Memory B cell (primary cell): ENCODE measurements at regions not wholly inside any gene's neighbourhood (a gene's known extent, or its start where the extent isn't known, plus 50 kb on each side); places are given as distances from the start of the nearest gene placed in this dataset.
"Not testable (repeated sequence)": the region's sequence is repeated elsewhere in the genome, so short reads cannot be mapped to it uniquely, and the experiment has no call there.

Source experiments
- ATAC-seq: fragments of 150-1000 bp; cut with Tn5 transposase; 2 replicates; pipeline ENCODE4 v1.10.0; 2021; ENCODE audit warnings: low read depth, mild to moderate bottlenecking, moderate library complexity
- DNase-seq, 2 donors: peaks; one replicate each; pipeline ENCODE4 v3.0.0; 2022; ENCODE audit warnings: low spot score in 2 of 2
- H3K27ac Mint-ChIP-seq: one replicate; pipeline ENCODE4 v1.8.0; 2022; ENCODE audit warnings: mild to moderate bottlenecking, moderate library complexity, mixed read lengths
- H3K27me3 Mint-ChIP-seq: one replicate; pipeline ENCODE4 v1.8.0; 2022; ENCODE audit warnings: mixed read lengths
- H3K36me3 Mint-ChIP-seq: one replicate; pipeline ENCODE4 v1.8.0; 2022; ENCODE audit warnings: mild to moderate bottlenecking, mixed read lengths
- H3K4me1 Mint-ChIP-seq: one replicate; pipeline ENCODE4 v1.8.0; 2022; ENCODE audit warnings: mixed read lengths
- H3K4me3 Mint-ChIP-seq: one replicate; pipeline ENCODE4 v1.8.0; 2022; ENCODE audit warnings: mild to moderate bottlenecking, moderate library complexity, mixed read lengths
- H3K9me3 Mint-ChIP-seq: one replicate; pipeline ENCODE4 v1.8.0; 2022; ENCODE audit warnings: mixed read lengths

DNA sequence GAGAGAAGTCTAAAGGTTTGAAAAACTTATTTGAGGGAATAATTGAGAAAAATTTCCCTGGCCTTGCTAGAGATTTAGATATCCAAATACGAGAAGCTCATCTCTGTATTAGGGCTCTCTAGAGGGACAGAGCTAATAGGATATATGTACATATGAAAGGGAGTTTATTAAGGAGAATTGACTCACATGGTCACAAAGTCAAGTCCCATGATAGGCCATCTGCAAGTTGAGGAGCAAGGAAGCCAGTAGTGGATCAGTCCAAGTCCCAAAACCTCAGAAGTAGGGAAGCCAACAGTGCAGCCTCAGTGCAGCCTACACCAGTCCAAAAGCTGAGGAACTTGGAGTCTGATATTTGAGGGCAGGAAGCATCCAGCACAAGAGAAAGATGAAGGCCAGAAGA, 126.7 kb downstream of the PJA2 start:
- H3K4me3 Mint-ChIP-seq = not testable (repeated sequence)
- peaks cover 49% of the 10 kb centered on the region for H3K36me3 Mint-ChIP-seq

DNA sequence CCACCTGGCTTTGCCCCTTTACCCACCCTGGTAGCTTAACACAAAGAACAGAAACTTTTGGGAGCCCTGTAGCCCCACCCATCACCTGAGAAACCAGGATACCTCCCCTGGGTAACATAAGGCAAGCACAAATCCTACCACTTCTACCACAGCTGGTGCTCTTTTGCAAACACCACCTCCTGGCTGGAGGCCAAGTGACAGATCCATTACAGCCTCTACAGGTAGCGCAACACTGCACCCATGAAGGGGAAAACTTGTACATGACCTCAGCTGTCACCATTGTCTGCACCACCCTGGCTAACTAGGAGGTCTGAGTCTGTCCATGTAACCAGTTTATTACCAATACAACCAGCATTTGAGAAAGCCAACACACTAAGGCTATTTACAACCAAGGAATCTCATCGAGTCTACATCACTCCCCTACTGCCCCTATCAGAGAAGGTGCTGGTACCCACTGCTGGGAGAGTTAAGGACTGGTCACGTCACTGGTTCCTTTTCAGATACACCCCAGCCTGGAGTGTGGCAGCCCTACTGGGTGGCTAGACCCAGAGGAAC, 128.6 kb downstream of the PJA2 start:
- H3K4me1 Mint-ChIP-seq = no peaks in the 10 kb centered on the region
- peaks cover 12% of the 10 kb centered on the region for H3K9me3 Mint-ChIP-seq
- DNase-seq (no peak), ATAC-seq (no peak)
- peaks cover 38% of the 10 kb centered on the region for H3K36me3 Mint-ChIP-seq
- no peak overlapping the region for H3K4me3 Mint-ChIP-seq
- H3K27me3 Mint-ChIP-seq = no peaks in the 10 kb centered on the region
- no peak overlapping the region for H3K27ac Mint-ChIP-seq

More for the DNA sequence above, 126.7 kb downstream of the PJA2 start:
- H3K4me1 Mint-ChIP-seq, H3K27me3 Mint-ChIP-seq, H3K27ac Mint-ChIP-seq, ATAC-seq, DNase-seq: not testable (repeated sequence)
- peaks cover 16% of the 10 kb centered on the region for H3K9me3 Mint-ChIP-seq

DNA sequence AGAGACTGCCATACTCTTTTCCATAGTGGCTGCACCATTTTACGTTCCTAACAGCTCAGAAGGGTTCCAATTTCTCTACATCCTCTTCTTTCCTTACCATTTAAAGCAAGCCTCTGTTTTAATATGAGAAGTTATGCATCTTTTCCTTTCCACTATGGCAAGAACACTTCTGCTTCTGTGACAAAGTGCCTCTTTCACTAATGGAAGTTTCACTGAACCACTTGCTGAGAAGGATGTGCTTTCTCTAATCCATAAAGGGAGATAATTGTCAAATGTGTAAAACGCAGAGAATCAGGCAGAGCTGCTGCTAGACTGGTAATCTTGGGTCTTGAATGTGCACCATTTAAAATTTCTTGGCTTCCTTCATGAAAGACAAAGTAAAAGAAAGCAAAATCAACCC, 131.6 kb downstream of the PJA2 start:
- Mint-ChIP-seq H3K27ac (no peak overlapping the region), H3K4me1 (no peaks in the 10 kb centered on the region), H3K9me3 (no peaks in the 10 kb centered on the region), H3K4me3 (no peak overlapping the region), H3K36me3 (peaks cover 16% of the 10 kb centered on the region), H3K27me3 (no peaks in the 10 kb centered on the region)
- ATAC-seq = no peak
- no peak for DNase-seq

DNA sequence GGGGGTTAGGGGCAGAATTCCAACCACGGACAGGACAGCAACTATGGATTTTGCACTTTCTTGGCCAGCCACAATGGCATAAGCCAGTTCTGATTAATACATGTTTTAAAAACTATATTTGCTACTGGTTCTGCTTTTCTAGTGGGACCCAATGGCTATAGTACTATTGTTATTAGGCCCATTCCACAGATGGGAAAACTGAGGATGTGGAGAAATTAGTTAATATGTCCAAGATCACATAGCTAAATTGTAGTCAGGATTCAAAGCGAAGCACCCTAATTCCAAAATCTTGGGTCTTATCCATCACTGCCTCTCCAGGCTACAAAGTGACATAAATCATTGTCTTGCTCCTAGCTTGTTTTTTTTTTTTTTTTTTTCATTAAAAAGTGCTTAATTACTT, 133.9 kb downstream of the PJA2 start:
- ATAC-seq = no peak
- Mint-ChIP-seq H3K27ac (no peak overlapping the region), H3K4me1 (no peaks in the 10 kb centered on the region)

DNA sequence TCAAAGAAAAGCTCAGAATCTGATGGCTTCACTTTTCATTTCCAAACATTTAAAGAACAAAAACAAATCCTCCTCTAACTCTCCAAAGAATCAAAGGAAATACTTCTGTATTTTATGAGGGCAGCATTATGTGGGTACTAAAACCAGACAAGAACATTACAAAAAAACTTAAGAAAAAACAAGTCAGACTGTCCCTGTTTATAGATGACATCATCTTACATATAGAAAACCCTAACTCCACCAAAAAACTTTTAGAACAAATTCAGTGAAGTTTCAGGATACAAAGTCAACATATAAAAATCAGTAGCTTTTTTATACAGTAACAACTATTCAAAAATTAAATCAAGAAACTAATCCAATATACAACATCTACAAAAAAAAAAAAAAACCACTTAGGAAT, 136.2 kb downstream of the PJA2 start:
- H3K4me1 Mint-ChIP-seq = no peaks in the 10 kb centered on the region
- H3K9me3 Mint-ChIP-seq = peaks cover 8% of the 10 kb centered on the region
- no peaks in the 10 kb centered on the region for H3K27me3 Mint-ChIP-seq
- ATAC-seq = no peak
- no peak overlapping the region for H3K4me3 Mint-ChIP-seq
- H3K27ac Mint-ChIP-seq = no peak overlapping the region
- no peak for DNase-seq
- peaks cover 12% of the 10 kb centered on the region for H3K36me3 Mint-ChIP-seq

More for the DNA sequence above, 133.9 kb downstream of the PJA2 start:
- Mint-ChIP-seq H3K27me3 (no peaks in the 10 kb centered on the region), H3K4me3 (no peak overlapping the region), H3K9me3 (peaks cover under 1% of the 10 kb centered on the region), H3K36me3 (peaks cover 10% of the 10 kb centered on the region)
- no peak for DNase-seq

DNA sequence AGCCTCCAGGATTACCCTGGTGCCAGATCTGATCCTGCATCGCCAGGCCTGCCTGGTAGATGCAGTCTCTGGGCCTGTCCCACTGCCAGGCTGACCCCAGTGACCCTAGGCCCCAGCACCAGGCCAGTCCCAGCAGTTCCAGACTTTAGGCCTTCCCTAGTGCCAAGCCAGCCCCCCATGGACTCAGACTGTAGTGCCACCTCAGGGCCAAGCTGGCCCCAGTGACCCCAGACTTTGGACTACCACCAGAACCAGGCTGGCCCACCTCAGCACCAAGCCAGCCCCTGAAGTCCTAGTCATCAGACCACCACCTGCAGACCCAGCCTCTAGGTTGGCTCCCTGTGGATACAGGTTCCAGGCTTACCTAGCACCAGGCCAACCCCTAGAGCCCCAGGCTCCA, 142.5 kb downstream of the PJA2 start:
- H3K27me3 Mint-ChIP-seq = no peaks in the 10 kb centered on the region
- H3K4me1 Mint-ChIP-seq = no peaks in the 10 kb centered on the region
- no peak overlapping the region for H3K27ac Mint-ChIP-seq
- H3K36me3 Mint-ChIP-seq = peaks cover 15% of the 10 kb centered on the region
- H3K4me3 Mint-ChIP-seq = no peak overlapping the region
- DNase-seq = no peak
- no peak for ATAC-seq
- peaks cover 8% of the 10 kb centered on the region for H3K9me3 Mint-ChIP-seq

DNA sequence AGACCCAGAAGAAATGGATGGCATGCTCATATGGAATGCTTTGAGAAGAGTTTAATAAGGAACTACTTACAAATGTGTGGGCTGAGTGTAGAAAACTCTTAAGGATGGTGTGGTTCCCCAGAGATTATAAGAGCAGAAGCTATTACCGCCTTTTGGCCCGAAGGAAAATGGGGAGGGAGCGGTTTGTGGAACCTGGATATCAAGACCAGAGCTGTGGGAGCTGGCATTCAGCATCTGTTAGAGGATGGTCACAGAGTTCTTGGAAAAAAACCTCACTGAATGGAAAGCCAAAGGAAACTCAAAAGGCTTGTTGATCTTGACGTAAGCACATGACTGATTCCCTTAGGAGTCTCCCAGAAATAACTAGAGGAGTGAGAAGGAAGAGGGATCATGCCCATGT, 151.0 kb downstream of the PJA2 start:
- Mint-ChIP-seq H3K27ac (no peak overlapping the region), H3K27me3 (peaks cover 2% of the 10 kb centered on the region), H3K9me3 (peaks cover 1% of the 10 kb centered on the region), H3K4me3 (no peak overlapping the region), H3K4me1 (no peaks in the 10 kb centered on the region), H3K36me3 (peaks cover 11% of the 10 kb centered on the region)
- DNase-seq = no peak
- ATAC-seq = no peak

DNA sequence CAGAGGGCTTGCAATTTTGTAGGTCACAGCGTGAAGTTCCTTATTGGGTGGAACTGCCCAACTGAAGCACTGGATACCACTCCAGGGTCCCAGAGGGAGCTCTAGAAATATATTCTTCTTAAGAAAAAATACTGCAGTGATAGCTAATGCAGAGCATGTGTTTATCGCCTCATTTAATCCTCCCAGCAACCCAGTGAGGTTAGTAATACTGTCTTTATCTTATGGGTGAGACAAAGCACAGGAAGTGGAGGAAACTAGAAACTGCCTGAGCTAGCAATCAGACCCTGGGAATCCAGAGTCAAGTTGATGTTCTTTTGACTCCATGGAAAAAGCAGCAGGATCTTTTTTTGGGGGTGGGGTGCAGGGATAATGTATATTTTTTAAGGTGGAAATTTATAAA, 153.3 kb downstream of the PJA2 start:
- peaks cover 11% of the 10 kb centered on the region for H3K36me3 Mint-ChIP-seq
- no peak overlapping the region for H3K4me3 Mint-ChIP-seq
- H3K27me3 Mint-ChIP-seq = peaks cover 4% of the 10 kb centered on the region
- DNase-seq = no peak
- no peak for ATAC-seq
- H3K4me1 Mint-ChIP-seq = no peaks in the 10 kb centered on the region
- H3K9me3 Mint-ChIP-seq = peaks cover 1% of the 10 kb centered on the region
- H3K27ac Mint-ChIP-seq = no peak overlapping the region

DNA sequence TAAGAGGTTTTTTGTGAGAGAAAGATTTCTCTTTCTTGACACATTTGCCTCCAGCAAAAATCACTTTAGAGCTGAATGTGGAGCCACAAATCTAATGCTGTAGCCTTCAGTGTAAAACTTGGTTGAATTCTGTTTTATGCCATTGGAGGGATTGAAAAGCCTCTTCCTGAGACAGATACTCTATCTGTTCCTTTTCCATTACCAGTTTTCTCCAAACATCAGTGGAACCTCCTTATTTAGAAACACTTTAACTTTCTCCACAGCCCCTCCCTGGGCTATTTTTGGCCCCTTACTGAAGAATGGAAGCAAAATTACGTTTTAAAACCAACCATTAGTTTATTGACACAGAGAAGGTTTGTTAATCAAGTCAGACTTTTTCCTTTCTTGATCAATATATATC, 155.3 kb downstream of the PJA2 start:
- ATAC-seq (no peak), DNase-seq (no peak)
- H3K27ac Mint-ChIP-seq = no peak overlapping the region
- H3K36me3 Mint-ChIP-seq = peaks cover 11% of the 10 kb centered on the region
- H3K9me3 Mint-ChIP-seq = peaks cover 1% of the 10 kb centered on the region
- H3K27me3 Mint-ChIP-seq = peaks cover 4% of the 10 kb centered on the region
- no peak overlapping the region for H3K4me3 Mint-ChIP-seq
- H3K4me1 Mint-ChIP-seq = no peaks in the 10 kb centered on the region

DNA sequence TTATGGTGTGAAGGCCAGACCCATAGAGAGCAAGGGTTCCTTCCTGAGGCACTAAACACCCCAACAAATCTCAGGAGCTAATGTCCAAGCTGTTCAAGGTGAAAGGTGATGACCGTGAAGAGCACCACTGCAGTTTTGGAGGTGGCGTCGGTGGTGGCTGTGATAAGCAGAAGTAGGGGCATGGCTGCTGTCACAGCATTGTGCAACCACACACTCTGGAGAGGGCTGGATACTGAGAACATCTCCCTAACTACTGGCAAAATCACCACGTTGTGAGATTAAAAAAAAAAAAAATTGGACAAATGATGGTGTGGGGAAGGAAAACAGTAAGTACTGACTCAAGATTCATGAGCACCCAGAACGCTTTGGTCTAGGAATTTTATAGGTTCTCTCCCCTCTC, 156.5 kb downstream of the PJA2 start:
- H3K4me3 Mint-ChIP-seq = no peak overlapping the region
- H3K36me3 Mint-ChIP-seq = peaks cover 3% of the 10 kb centered on the region
- peaks cover 2% of the 10 kb centered on the region for H3K27me3 Mint-ChIP-seq
- DNase-seq (no peak), ATAC-seq (no peak)
- H3K4me1 Mint-ChIP-seq = no peaks in the 10 kb centered on the region
- peaks cover 1% of the 10 kb centered on the region for H3K9me3 Mint-ChIP-seq
- no peak overlapping the region for H3K27ac Mint-ChIP-seq

DNA sequence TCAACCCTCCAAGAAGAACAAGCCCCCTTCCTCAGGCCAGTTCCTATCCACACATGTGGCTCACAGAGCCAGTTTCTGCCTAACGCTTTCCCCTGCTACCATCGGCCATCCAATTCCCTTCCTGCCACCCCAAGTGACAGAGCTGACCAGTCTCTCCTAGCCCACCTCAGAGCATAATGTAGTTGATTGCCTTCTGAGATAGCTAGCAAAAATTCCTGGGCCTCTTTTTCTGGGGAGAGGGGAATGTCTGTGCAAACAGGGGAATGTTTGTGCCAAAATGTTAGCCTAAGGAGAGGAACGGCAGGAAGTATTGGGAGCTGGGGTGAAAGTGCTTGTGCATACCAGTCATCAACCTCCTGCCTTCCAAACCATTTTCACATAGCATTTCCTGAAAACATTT, 157.0 kb downstream of the PJA2 start:
- H3K27me3 Mint-ChIP-seq = peaks cover 2% of the 10 kb centered on the region
- H3K9me3 Mint-ChIP-seq = peaks cover under 1% of the 10 kb centered on the region
- no peak overlapping the region for H3K4me3 Mint-ChIP-seq
- peaks cover 1% of the 10 kb centered on the region for H3K36me3 Mint-ChIP-seq
- no peaks in the 10 kb centered on the region for H3K4me1 Mint-ChIP-seq
- H3K27ac Mint-ChIP-seq = no peak overlapping the region
- DNase-seq (no peak), ATAC-seq (no peak)

DNA sequence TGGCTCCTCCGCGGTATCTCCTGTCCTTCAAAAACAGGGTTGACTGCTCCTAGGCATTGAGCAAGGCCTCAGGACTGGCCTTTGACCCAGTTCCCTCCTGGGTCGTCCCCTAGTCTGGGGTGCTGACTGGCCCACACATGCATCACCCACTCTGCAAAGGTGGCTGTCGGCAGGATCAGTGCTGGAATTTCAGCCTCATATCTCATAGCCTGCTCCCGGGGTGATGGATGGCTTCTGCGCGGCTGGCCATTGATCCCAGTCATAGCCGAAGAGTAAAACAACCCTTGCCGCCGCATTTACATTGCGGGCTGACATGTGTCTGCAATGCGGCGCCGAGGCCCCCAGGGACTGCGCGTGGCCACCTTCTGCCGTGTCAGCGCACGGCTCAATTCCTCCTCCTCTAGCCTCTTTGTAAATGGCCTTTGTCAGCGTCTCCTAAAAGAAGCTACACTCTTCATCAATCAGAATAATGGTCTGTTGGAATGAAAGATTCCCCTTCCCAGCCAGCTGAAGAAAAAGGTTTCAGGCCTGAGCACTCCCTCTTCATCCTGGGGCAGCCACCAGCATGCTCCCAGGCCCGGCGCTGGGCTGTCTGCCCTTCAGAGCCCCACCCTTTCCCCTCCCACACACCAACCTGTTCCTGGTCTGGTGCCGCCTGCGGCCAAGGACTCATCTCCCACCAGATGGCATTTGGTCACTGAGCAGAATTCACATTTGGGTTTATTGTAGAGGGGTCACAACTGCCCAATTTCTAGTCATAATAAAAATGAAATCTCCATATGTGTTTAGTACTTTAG, 159.0 kb downstream of the PJA2 start:
- no peak for ATAC-seq
- no peaks in the 10 kb centered on the region for H3K4me1 Mint-ChIP-seq
- H3K4me3 Mint-ChIP-seq = no peak overlapping the region
- H3K27me3 Mint-ChIP-seq = peaks cover 2% of the 10 kb centered on the region
- no peak for DNase-seq
- H3K9me3 Mint-ChIP-seq = peaks cover 8% of the 10 kb centered on the region
- H3K27ac Mint-ChIP-seq = no peak overlapping the region
- peaks cover 7% of the 10 kb centered on the region for H3K36me3 Mint-ChIP-seq

DNA sequence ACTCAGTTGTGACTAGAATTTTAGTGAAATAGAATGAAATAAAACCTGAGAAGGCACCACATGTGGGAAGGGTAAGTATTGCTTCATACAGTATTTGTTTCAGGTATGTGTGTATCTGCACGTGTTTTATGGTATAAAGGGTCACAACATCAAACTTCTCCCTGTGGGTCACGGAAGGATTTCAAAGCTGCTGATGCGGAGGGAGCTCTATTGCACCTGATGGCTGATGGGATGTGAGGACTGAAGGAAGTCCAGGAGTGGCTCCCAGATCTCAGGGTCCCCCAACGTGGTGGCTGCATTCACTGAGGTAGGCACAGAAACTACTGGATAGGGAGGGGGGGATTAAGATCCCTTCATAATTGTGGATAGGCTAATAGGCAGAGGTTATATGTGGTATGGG, 159.7 kb downstream of the PJA2 start:
- H3K27me3 Mint-ChIP-seq = peaks cover 2% of the 10 kb centered on the region
- no peak overlapping the region for H3K27ac Mint-ChIP-seq
- DNase-seq (no peak), ATAC-seq (no peak)
- no peaks in the 10 kb centered on the region for H3K4me1 Mint-ChIP-seq
- H3K9me3 Mint-ChIP-seq = peaks cover 8% of the 10 kb centered on the region
- H3K36me3 Mint-ChIP-seq = peaks cover 7% of the 10 kb centered on the region
- no peak overlapping the region for H3K4me3 Mint-ChIP-seq

DNA sequence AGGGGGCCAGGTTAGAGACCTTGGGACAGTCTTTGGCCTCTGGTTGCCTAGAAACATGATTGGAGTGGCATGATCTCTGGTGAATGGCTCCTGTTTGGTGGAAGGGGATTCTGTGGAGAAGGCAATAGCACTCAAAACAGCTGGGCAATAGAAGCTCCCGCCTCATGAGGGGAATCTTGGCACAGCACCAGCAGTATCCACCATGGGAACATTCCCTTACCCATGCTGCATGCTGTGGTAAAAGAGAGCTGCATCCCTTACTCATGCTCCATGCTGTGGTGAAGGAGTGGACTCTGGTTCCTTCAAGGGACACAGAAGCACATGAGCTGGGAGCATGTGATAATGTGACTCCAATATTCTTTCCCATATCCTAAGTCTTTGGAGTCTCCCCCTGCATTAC, 160.6 kb downstream of the PJA2 start:
- ATAC-seq = no peak

DNA sequence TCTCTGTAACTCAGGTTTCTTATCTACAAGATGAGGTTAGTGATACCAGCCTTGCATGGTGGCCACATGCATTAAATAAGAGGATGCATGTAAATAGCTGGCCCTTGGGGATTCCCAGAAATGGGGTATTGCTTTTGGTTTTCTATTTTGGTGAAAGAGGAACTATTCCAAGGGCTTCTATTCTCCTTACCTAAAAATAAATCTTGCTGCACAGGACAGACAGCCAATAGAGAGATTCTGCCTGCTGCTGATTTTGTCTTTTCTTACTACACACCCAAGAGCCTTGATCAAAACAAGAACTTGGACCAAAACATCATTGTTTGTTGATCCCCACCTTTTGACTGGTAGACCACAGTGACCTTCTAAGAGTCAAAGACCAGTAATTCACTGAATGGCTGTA, 161.8 kb downstream of the PJA2 start:
- H3K4me1 Mint-ChIP-seq = no peaks in the 10 kb centered on the region
- peaks cover 2% of the 10 kb centered on the region for H3K27me3 Mint-ChIP-seq
- no peak overlapping the region for H3K4me3 Mint-ChIP-seq
- H3K9me3 Mint-ChIP-seq = peaks cover 8% of the 10 kb centered on the region
- DNase-seq (no peak), ATAC-seq (peak; percentile 39)
- no peak overlapping the region for H3K27ac Mint-ChIP-seq
- H3K36me3 Mint-ChIP-seq = peaks cover 9% of the 10 kb centered on the region

More for the DNA sequence above, 160.6 kb downstream of the PJA2 start:
- Mint-ChIP-seq H3K27me3 (peaks cover 3% of the 10 kb centered on the region), H3K27ac (no peak overlapping the region), H3K36me3 (peaks cover 7% of the 10 kb centered on the region), H3K9me3 (peaks cover 8% of the 10 kb centered on the region), H3K4me3 (no peak overlapping the region), H3K4me1 (no peaks in the 10 kb centered on the region)
- no peak for DNase-seq
